ENCODE measurements at regions not wholly inside any gene's neighbourhood (a gene's known extent, or its start where the extent isn't known, plus 50 kb on each side); places are given as distances from the start of the nearest gene placed in this dataset.

DNA sequence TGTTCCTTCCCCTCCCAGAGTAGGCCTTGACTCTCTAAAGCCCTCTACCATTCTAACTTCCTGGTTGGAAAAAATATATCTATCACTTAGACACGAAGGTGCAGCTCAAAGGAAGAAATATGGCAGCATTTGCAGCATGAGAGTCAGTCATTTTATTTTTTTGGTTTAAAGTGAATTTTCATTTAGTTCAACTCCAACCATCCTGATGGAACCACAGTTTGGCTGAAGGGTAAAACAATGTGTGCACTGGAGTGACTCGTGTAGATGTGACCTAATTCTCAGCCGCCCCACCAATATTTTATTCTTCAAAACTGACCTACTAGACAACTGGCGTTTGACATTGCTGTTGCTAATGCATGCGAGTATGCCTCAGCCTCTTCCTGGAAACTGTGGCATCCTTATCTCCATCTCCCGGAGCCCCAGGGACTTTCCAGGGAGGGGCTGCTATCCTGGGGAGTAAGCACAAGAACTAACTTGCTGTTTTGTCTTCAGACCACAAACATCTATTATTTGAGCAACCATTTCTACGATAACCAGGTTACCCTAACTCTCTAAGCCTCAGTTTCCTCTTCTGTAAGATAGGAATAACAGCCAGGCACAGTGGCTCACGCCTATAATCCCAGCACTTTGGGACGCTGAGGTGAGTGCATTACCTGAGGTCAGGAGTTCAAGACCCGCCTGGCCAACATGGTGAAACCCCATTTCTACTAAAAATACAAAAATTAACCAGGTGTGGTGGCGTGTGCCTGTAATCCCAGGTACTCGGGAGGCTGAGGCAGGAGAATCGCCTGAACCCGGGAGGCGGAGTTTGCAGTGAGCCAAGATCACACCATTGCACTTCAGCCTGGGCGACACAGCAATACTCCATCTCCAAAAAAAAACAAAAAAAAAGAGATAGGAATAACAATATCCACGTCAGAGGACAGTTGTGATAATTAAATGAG lies 148.7 kb upstream of the JARID2 start:
- no peak overlapping the region for H3K4me3 ChIP-seq (ENCODE audit: low read depth, low read length)
- TF ChIP-seq, protein P1, sequence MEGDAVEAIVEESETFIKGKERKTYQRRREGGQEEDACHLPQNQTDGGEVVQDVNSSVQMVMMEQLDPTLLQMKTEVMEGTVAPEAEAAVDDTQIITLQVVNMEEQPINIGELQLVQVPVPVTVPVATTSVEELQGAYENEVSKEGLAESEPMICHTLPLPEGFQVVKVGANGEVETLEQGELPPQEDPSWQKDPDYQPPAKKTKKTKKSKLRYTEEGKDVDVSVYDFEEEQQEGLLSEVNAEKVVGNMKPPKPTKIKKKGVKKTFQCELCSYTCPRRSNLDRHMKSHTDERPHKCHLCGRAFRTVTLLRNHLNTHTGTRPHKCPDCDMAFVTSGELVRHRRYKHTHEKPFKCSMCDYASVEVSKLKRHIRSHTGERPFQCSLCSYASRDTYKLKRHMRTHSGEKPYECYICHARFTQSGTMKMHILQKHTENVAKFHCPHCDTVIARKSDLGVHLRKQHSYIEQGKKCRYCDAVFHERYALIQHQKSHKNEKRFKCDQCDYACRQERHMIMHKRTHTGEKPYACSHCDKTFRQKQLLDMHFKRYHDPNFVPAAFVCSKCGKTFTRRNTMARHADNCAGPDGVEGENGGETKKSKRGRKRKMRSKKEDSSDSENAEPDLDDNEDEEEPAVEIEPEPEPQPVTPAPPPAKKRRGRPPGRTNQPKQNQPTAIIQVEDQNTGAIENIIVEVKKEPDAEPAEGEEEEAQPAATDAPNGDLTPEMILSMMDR (IDR thresholded peaks at IDR 0.05; ENCODE audit: low read depth, low read length), result no peak
- in situ Hi-C loops (cut with HindIII; ENCODE audit: low sequenced_read_pairs), result no loop called here
- DNase-seq (ENCODE audit: low read depth, low spot score), result no peak

DNA sequence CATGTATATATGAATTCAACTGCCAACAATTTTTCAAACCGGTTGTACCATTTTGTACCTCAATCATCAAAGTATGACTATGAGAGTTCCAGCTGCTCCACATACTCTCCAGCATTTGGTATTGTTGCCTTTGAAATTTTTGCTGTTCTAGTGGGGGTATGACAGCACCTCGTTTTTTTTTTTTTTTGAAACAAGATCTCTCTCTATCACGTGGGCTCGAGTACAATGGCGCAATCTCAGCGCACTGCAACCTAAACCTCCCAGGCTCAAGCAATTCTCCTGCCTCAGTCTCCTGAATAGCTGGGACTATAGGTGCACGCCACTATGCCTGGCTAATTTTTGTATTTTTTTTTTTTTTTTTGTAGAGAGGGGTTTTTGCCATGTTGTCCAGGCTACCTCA lies 144.7 kb upstream of the JARID2 start:
- no peak for DNase-seq (ENCODE audit: low read depth, low spot score)
- no peak overlapping the region for H3K4me3 ChIP-seq (ENCODE audit: low read depth, low read length)
- TF ChIP-seq, protein P1 (IDR thresholded peaks at IDR 0.05; ENCODE audit: low read depth, low read length), result no peak
- in situ Hi-C loops (cut with HindIII; ENCODE audit: low sequenced_read_pairs), result no loop called here

DNA sequence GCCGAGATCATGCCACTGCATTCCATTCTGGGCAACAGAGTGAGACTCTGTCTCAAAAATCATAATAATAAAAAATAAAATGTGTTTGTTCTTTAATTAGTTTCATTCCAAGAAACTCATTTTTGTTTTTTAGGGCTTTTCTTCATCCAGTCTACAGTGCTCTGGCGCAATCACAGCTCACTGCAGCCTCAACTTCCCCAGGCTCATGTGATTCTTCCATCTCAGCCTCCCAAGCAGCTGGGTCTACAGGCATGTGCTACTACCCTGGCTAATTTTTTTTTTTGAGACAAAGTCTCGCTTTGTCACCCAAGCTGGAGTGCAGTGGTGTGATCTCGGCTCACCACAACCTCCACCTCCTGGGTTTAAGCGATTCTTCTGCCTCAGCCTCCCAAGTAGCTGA lies 143.6 kb upstream of the JARID2 start:
- in situ Hi-C loops (cut with HindIII; ENCODE audit: low sequenced_read_pairs), result no loop called here

DNA sequence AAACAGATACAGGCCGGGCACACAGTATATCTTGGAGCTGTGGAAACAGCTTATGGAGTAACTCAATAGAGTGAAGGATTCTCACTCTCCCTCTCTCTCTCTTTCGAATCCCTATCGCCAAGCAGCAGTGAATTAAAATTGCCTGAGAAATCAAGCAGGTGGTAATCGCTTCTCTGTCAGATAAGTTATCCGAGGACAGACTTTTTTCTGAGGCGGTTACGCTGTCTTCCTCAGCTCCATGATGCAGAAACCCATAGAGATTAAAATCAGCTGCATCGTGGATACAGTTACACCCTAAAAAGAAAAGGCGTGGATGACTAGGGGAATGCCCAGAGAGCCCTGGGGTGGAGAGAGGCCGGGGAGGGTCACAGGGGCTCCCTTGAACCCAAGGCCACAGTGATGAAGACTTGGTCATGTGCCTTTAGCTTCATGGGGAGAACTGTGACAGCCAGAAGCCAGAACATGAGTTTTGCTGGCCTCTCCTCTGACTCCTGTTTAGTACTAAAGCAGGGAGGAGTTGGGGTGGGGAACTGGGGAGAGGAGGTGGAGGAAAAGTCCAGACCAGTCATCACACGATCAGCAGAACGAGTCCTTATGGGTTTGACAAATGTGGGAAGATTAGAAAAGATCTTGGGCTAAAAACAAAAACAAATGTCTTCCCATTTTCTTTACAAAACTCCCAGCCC lies 138.8 kb upstream of the JARID2 start:
- TF ChIP-seq, protein P1 (IDR thresholded peaks at IDR 0.05; ENCODE audit: low read depth, low read length), result no peak
- no peak overlapping the region for H3K4me3 ChIP-seq (ENCODE audit: low read depth, low read length)
- in situ Hi-C loops (cut with HindIII; ENCODE audit: low sequenced_read_pairs), result no loop called here
- DNase-seq (ENCODE audit: low read depth, low spot score), result no peak

More for the DNA sequence above, 143.6 kb upstream of the JARID2 start:
- no peak for DNase-seq (ENCODE audit: low read depth, low spot score)
- TF ChIP-seq, protein P1 (IDR thresholded peaks at IDR 0.05; ENCODE audit: low read depth, low read length), result no peak
- no peak overlapping the region for H3K4me3 ChIP-seq (ENCODE audit: low read depth, low read length)

DNA sequence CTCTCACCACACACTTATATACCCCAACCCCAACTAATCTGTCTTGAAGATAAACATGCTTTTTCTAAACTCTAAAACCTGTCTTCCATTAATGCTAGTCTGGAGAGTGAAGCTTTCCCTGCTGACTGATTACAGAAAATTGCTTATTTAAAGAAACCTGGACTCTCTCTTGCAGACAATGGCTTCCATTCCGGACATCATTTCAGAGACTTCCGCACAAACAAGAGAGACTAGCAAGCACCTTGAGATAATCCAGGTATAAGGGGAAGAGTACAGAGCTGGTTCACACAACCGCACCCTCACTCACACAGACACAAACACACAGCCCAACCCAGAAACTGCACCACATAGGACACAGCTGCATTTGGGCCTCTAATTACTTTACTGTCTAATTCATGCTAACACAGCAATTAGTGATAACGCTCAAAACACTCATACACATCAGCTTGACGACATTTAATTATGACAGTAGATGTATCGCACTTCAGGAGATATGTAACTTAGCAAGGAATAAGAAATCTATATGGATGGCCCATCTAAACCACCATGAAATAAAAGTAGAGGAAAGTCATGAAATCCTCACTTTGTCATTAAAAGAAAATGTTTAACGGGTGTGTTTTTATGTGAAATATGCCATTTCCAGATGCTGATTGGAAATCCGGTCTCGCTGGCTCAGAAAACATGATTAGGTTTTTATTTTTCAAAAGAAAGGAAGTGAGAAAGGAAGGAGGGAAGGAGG lies 138.1 kb upstream of the JARID2 start:
- TF ChIP-seq, protein P1 (IDR thresholded peaks at IDR 0.05; ENCODE audit: low read depth, low read length), result no peak
- in situ Hi-C loops (cut with HindIII; ENCODE audit: low sequenced_read_pairs), result no loop called here
- H3K4me3 ChIP-seq (ENCODE audit: low read depth, low read length), result no peak overlapping the region
- DNase-seq (ENCODE audit: low read depth, low spot score), result no peak

DNA sequence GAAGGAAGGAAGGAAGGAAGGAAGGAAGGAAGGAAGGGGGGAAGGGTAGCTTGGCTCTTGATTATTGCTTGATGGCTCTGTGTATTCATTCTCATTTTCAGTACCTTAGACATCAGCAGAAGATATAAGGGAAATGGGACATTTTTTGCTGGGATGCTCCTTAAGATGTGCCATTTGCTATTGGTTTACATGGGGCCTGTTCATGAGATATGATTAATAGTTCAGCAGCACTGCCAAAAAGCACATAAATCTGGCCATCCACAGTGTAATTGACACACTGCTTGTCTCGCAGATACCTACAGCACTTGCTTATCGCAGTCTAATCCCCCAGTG lies 137.5 kb upstream of the JARID2 start:
- DNase-seq (ENCODE audit: low read depth, low spot score), result no peak
- TF ChIP-seq, protein P1 (IDR thresholded peaks at IDR 0.05; ENCODE audit: low read depth, low read length), result no peak
- no peak overlapping the region for H3K4me3 ChIP-seq (ENCODE audit: low read depth, low read length)
- in situ Hi-C loops (cut with HindIII; ENCODE audit: low sequenced_read_pairs), result no loop called here

Measured in astrocyte of the spinal cord (primary cell).